ENCODE measurements at regions not wholly inside any gene's neighbourhood (a gene's known extent, or its start where the extent isn't known, plus 50 kb on each side); places are given as distances from the start of the nearest gene placed in this dataset.

DNA sequence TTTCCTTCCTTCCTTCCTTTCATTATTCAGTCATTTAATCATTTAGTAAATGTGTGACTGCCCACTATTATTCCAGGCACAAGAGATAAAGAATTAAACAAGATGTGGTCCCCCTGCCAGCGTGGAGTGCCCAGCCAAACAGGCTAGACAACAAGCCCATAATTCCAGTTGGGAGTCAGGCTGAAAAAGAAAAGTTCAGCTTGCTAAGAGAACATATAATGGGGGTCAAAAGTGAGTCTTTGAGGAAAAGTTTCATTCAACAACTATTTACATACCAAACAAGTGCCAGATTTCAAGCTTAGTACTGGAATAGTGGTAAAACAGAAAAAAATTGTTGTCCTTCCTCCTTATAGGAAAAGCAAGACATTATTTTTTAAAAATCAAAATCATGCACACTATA, 523.7 kb downstream of the TAFA4 start:
- TF ChIP-seq GATA3 (IDR thresholded peaks at IDR 0.05; ENCODE audit: low read depth, low read length), result no peak
- no peak for TF ChIP-seq GATA2 (IDR thresholded peaks at IDR 0.05; ENCODE audit: low read depth, low read length)

- no peak for TF ChIP-seq GATA2 (IDR thresholded peaks at IDR 0.05; ENCODE audit: low read depth, low read length)
- no peak for TF ChIP-seq GATA3 (IDR thresholded peaks at IDR 0.05; ENCODE audit: low read depth, low read length)
Measured at GRCh38 chr3:68403741-68404140, 528.6 kb downstream of the TAFA4 start.

GRCh38 chr3:68402235-68402918, 530.0 kb downstream of the TAFA4 start:
- TF ChIP-seq GATA2 (IDR thresholded peaks at IDR 0.05; ENCODE audit: low read depth, low read length) (no peak), GATA3 (IDR thresholded peaks at IDR 0.05; ENCODE audit: low read depth, low read length) (no peak)

DNA sequence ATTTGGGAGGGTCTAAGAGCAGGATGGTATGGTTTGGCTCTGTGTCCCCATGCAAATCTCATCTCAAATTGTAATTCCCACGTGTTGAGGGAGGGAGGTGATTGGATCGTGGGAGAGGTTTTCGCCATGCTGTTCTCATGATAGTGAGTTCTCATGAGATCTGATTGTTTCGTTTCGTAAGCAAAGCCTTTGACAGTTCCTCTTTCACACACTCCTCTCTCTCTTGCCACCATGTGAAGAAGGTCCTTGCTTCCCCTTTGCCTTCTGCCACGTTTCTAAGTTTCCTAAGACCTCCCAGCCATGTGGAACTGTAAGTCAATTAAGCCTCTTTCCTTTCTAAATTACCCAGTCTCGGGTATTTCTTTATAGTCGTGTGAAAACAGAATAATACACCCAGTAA, 553.7 kb downstream of the TAFA4 start:
- TF ChIP-seq GATA2 (IDR thresholded peaks at IDR 0.05; ENCODE audit: low read depth, low read length) (no peak), GATA3 (IDR thresholded peaks at IDR 0.05; ENCODE audit: low read depth, low read length) (no peak)

DNA sequence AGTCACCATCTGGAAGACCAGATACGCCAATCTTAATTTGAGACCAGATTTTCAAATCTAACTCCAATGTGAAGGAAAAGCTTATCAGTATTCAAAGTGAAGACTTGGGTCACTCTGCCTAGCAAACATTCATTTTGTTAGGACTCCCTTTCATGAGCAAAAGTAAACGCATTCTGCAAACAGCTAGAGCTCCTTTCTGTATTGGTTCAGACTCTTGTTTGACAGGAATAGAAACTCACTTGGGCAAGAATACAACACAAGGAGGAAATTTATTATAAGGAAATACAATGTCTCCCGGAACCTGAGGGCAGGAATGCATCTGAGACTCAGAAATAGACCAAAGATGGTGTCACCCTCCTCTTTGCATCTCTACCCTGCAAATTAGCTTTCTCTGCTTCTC, 558.6 kb downstream of the TAFA4 start:
- TF ChIP-seq GATA3 (IDR thresholded peaks at IDR 0.05; ENCODE audit: low read depth, low read length) (no peak), GATA2 (IDR thresholded peaks at IDR 0.05; ENCODE audit: low read depth, low read length) (no peak)

GRCh38 chr3:68363796-68364195, 568.6 kb downstream of the TAFA4 start:
- no peak for TF ChIP-seq GATA3 (IDR thresholded peaks at IDR 0.05; ENCODE audit: low read depth, low read length)

GRCh38 chr3:68360492-68360891, 571.9 kb downstream of the TAFA4 start:
- TF ChIP-seq GATA3 (IDR thresholded peaks at IDR 0.05; ENCODE audit: low read depth, low read length), result no peak
- no peak for TF ChIP-seq GATA2 (IDR thresholded peaks at IDR 0.05; ENCODE audit: low read depth, low read length)

DNA sequence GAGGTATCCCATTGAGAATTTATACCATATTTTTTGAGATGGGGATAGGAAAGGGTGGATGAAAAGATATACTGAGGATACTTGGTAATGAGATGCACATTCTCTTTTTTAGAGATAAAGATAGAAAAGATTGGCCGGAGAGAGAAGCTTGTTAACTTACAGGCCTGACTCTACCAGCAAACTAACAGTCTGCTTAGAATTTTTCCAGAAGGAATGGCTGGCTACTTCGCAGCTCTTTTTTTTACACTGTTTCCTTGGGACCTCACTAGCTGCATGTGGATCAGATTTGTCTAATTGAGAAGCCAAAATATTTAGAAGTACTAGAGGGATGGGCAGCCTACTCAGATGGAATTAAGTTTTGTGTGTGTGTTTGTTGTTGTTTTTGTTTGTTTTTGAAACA, 586.6 kb downstream of the TAFA4 start:
- TF ChIP-seq GATA3 (IDR thresholded peaks at IDR 0.05; ENCODE audit: low read depth, low read length) (no peak), GATA2 (IDR thresholded peaks at IDR 0.05; ENCODE audit: low read depth, low read length) (no peak)

GRCh38 chr3:68342426-68342825, 589.9 kb downstream of the TAFA4 start:
- TF ChIP-seq GATA3 (IDR thresholded peaks at IDR 0.05; ENCODE audit: low read depth, low read length), result no peak
- TF ChIP-seq GATA2 (IDR thresholded peaks at IDR 0.05; ENCODE audit: low read depth, low read length), result no peak

DNA sequence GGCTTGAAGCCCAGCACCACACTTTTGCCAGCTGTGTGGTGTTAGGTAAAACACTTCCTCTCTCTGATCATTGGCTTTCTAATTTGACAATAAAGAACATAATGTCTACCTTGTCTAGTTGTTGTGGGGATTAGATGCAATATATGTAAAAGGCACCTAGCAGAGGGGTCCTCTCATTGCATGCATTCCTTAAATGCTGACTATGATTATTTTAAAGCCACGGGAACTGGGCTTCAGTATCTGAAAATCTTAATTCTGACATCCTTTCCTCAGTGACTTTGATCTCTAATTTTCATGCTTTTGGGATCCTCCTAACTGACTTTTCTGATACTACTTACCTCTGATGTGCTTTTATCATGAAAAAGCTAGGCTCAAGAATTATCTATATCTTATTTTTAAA, 596.3 kb downstream of the TAFA4 start:
- TF ChIP-seq GATA2 (IDR thresholded peaks at IDR 0.05; ENCODE audit: low read depth, low read length) (no peak), GATA3 (IDR thresholded peaks at IDR 0.05; ENCODE audit: low read depth, low read length) (no peak)

DNA sequence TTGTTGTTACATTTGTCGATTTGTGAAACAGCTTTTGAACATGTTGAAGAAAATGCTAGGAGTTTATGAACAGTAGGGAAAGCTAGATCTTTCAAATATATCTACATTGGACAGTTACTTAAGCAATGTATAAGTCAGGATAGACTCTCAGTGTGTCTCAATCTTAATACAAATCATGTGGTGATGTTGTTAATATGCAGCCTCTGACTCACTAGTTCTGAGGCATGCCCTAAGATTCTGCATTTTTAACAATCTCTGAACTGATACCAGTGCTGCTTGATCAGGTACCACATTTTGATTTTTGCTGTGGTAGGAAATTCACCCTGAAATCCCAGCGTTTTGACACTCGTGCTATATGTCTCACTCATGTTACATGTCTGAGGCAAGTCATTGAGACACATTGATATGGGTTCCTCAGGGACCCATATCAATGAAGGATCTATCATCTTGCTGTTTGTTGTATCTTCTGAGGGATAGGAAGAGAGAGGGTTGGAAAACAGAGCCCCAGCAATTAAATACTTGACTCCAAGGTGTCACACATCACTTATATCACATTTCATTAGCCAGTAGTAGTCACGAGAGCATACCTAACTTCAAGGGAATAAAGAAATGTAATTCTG, 597.9 kb downstream of the TAFA4 start:
- TF ChIP-seq GATA2 (IDR thresholded peaks at IDR 0.05; ENCODE audit: low read depth, low read length) (no peak), GATA3 (IDR thresholded peaks at IDR 0.05; ENCODE audit: low read depth, low read length) (no peak)

DNA sequence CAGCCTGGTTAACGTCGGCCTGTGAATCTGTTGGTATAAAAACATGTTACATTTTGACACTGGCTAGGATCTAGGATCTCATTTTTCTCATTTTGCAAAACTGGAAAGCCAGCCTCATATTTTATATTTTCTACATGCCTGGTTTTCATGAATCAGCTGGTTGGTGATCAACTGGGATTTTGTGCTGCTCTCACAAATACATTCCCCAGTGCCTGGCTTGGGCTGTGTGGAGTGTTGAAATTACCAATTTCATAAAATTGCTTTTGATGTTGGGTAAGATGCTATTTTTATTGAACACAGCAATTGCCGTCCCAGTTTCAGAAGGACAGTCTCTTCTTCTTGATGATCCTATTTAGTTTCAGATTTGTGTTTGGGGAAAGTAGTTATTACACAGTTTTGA, 604.3 kb downstream of the TAFA4 start:
- TF ChIP-seq GATA2 (IDR thresholded peaks at IDR 0.05; ENCODE audit: low read depth, low read length) (no peak), GATA3 (IDR thresholded peaks at IDR 0.05; ENCODE audit: low read depth, low read length) (no peak)

DNA sequence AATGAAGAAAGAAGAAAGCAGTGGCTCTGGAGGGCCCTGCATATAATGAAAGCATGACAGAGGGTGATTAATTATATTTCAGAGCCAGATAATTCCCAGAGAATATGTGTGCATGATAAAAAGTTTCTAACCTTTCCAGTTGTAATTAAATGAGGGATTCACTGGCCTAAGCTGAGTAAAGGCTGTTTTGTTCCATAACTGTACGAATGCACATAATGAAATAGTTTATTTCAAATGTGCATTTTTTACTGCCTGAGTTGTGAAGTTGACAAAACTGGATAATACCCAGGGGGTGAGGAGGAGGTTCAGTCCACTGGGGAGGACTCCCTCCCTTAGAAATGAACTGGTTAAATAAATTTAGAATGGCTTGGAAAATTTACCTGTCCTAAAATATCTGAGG, 616.4 kb downstream of the TAFA4 start:
- TF ChIP-seq GATA3 (IDR thresholded peaks at IDR 0.05; ENCODE audit: low read depth, low read length), result no peak
- TF ChIP-seq GATA2 (IDR thresholded peaks at IDR 0.05; ENCODE audit: low read depth, low read length), result no peak

- TF ChIP-seq GATA3 (IDR thresholded peaks at IDR 0.05; ENCODE audit: low read depth, low read length) (no peak), GATA2 (IDR thresholded peaks at IDR 0.05; ENCODE audit: low read depth, low read length) (no peak)
Measured at GRCh38 chr3:68315546-68315945, 616.8 kb downstream of the TAFA4 start.

DNA sequence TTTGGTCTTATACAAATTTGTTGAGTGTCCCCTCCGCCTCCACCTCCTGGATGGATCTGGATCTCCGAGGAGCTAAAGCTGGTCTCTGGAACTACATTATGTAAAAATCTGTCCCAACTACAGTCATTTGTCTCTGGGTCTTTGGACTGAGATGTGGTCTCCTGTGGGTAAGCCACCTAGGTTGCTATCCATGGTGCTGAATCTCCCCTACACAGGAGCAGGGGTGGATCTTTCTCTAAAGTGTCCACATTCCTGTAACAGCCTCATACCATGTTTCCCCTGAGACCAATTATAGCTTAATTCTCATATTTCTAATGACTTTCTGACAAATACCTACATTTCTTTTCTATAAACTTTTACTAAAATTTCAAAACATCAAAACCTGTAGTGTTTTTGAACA, 625.8 kb downstream of the TAFA4 start:
- TF ChIP-seq GATA3 (IDR thresholded peaks at IDR 0.05; ENCODE audit: low read depth, low read length) (no peak), GATA2 (IDR thresholded peaks at IDR 0.05; ENCODE audit: low read depth, low read length) (no peak)
